D721Med (cell line): ENCODE measurements at regions not wholly inside any gene's neighbourhood (a gene's known extent, or its start where the extent isn't known, plus 50 kb on each side); places are given as distances from the start of the nearest gene placed in this dataset.

Experiments used
- DNase-seq: peaks from one replicate; pipeline ENCODE4 v3.0.0; 2011; ENCODE audit warnings: low spot score; ENCODE audit not compliant: insufficient read length
- FAIRE-seq: peaks from 2 replicates; lab custom pipeline; 2011; peaks lifted over from hg19 to GRCh38; lab: Jason Lieb, UNC
- CTCF ChIP-seq: IDR thresholded peaks from 2 replicates; pipeline ENCODE4 v1.5.1; 2012; ENCODE audit warnings: mild to moderate bottlenecking, control low read depth; ENCODE audit not compliant: insufficient read depth; ENCODE audit errors: missing control alignments

GRCh38 chrX:45824471-45824870 is 623.8 kb upstream of the DIPK2B start:
- no peak for DNase-seq
- no peak for FAIRE-seq
- TF ChIP-seq CTCF = no peak

GRCh38 chrX:45823536-45823935 is 622.9 kb upstream of the DIPK2B start:
- no peak for TF ChIP-seq CTCF
- DNase-seq (no peak), FAIRE-seq (no peak)

GRCh38 chrX:45822124-45822523 is 621.4 kb upstream of the DIPK2B start:
- no peak for DNase-seq
- TF ChIP-seq CTCF = no peak
- no peak for FAIRE-seq

GRCh38 chrX:45818913-45819312 is 618.2 kb upstream of the DIPK2B start:
- no peak for DNase-seq
- no peak for FAIRE-seq
- TF ChIP-seq CTCF = no peak

GRCh38 chrX:45815441-45815840 is 614.8 kb upstream of the DIPK2B start:
- DNase-seq (no peak), FAIRE-seq (no peak)
- TF ChIP-seq CTCF = no peak

GRCh38 chrX:45811326-45811725 is 610.6 kb upstream of the DIPK2B start:
- FAIRE-seq (no peak), DNase-seq (no peak)
- no peak for TF ChIP-seq CTCF

- DNase-seq (no peak), FAIRE-seq (no peak)
- TF ChIP-seq CTCF = no peak
Measured at GRCh38 chrX:45807572-45808425, 607.1 kb upstream of the DIPK2B start.
